ENCODE measurements at regions not wholly inside any gene's neighbourhood (a gene's known extent, or its start where the extent isn't known, plus 50 kb on each side); places are given as distances from the start of the nearest gene placed in this dataset.

- TF ChIP-seq POLR2AphosphoS5 (IDR thresholded peaks at IDR 0.05; ENCODE audit: low read depth, low read length): no peak
- TF ChIP-seq REST (IDR thresholded peaks at IDR 0.05; ENCODE audit: insufficient read depth in 1 of 2, low read depth in 2 of 2, low read length in 2 of 2): no peak
- TF ChIP-seq TAF1 (IDR thresholded peaks at IDR 0.05; ENCODE audit: borderline replicate concordance, insufficient read depth, low read length): no peak
These were observed 302.8 kb upstream of the NCAM1 start for GRCh38 chr11:112658431-112658878.
